GM12891 (cell line): ENCODE measurements at regions not wholly inside any gene's neighbourhood (a gene's known extent, or its start where the extent isn't known, plus 50 kb on each side); places are given as distances from the start of the nearest gene placed in this dataset.
"Not testable (repeated sequence)": the region's sequence is repeated elsewhere in the genome, so short reads cannot be mapped to it uniquely, and the experiment has no call there.

Experiments
- DNase-seq: peaks from one replicate; pipeline ENCODE4 v3.0.0; 2011; ENCODE audit warnings: low spot score; ENCODE audit not compliant: insufficient read length
- FAIRE-seq: peaks from 2 replicates; lab custom pipeline; 2011; peaks lifted over from hg19 to GRCh38; lab: Jason Lieb, UNC
- PAX5 ChIP-seq: IDR thresholded peaks from 2 replicates; pipeline ENCODE4 v1.6.1; 2011; ENCODE audit warnings: low read length, moderate library complexity, mild to moderate bottlenecking; ENCODE audit not compliant: insufficient read depth, severe bottlenecking
- POLR2A ChIP-seq: IDR thresholded peaks from 2 replicates; pipeline ENCODE4 v1.6.1; 2011; ENCODE audit warnings: low read depth, low read length, control low read depth
- POLR2AphosphoS5 ChIP-seq: IDR thresholded peaks from 2 replicates; pipeline ENCODE4 v1.6.1; 2011; ENCODE audit warnings: low read depth, low read length, control low read depth
- POU2F2 ChIP-seq: IDR thresholded peaks from 2 replicates; pipeline ENCODE4 v1.6.1; 2011; ENCODE audit warnings: low read depth, mild to moderate bottlenecking, control low read depth, low read length, moderate library complexity
- SPI1 ChIP-seq: IDR thresholded peaks from 2 replicates; pipeline ENCODE4 v1.6.1; 2011; ENCODE audit warnings: low read depth, low read length, control low read depth
- TAF1 ChIP-seq: IDR thresholded peaks from 2 replicates; pipeline ENCODE4 v1.6.1; 2011; ENCODE audit warnings: low read depth, low read length, control low read depth

DNA sequence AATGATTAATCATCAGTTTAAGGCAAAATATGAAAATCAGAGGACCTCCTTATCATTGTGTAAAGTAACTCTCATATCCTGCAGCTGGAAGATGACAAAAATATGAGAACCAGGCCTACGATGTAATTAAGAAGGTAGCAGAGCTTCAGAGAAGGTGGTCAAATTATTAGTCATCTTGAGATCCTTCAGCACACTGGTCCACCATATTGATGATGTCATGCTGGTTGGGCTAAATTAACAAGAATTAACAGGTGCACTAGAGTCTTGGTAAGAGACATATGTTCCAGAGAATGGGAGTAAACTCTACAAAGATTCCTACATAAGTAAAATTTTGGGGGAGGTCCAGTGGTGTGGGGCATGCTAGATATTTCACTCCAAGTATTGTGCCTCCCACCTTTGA is 112.8 kb downstream of the OTOR start:
- TF ChIP-seq PAX5 (no peak), POLR2A (no peak), SPI1 (no peak), TAF1 (no peak), POU2F2 (no peak), POLR2AphosphoS5 (no peak)
- no peak for FAIRE-seq
- no peak for DNase-seq

DNA sequence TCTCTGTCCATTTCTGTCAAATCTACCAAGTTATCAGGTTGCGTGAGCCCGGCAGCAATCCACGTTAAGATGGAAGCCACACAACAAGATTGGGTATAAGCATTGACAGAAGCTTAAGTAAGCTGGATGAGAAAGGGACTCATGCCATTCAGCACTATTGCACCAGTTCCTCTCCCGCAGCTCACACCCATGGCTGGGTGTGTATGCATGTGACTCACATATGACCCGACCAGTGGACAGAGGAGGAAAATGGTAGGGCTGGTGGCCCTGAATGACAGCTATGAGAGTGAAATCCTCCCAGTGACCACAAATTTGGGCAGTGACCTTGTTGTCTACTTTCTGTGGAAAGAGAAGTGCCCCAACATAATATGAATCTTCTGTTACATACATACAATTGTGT is 113.5 kb downstream of the OTOR start:
- TF ChIP-seq POLR2AphosphoS5 (no peak), POLR2A (no peak), POU2F2 (no peak), SPI1 (no peak), TAF1 (no peak), PAX5 (no peak)
- no peak for DNase-seq
- FAIRE-seq = no peak

DNA sequence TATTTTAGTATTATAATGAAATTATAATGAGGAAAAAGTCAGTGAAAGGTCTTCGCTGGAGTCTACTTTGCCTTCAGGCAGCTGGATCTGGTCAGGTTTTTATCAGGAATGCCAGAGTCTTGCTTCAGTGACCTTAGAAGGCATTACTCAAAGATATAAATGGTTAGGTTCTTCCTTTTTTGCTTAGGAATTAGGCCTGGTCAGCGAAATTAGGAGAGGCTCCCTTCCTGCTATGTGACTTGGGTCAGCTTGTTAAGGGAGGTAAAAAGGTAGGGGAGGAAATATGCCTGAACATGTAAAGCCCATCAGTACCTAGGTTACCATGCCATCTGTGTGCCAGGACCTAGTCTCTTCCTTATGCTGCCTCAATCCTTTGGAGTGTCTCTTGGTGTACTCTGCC is 115.1 kb downstream of the OTOR start:
- no peak for DNase-seq
- no peak for FAIRE-seq
- TF ChIP-seq POLR2A (no peak), POU2F2 (no peak), TAF1 (no peak), SPI1 (no peak)

DNA sequence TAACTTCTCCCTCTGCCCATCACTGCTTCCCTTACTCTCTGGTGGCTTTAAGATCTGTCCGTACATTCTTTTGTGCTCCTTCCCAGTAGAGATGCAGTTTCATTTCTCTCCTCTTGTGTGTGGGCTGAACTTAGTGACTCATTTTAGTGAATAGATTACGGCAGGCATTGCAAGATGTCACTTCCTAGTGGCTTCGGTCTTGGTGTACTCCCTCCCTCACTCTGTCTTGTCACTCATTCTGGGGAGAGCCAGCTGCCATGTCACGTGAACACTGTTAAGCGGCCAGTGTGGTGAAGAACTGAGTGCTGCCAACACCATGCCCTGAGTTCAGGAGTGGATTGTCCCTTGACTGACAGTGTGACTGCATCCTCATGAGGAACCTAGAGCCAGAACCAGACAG is 115.9 kb downstream of the OTOR start:
- no peak for FAIRE-seq

DNA sequence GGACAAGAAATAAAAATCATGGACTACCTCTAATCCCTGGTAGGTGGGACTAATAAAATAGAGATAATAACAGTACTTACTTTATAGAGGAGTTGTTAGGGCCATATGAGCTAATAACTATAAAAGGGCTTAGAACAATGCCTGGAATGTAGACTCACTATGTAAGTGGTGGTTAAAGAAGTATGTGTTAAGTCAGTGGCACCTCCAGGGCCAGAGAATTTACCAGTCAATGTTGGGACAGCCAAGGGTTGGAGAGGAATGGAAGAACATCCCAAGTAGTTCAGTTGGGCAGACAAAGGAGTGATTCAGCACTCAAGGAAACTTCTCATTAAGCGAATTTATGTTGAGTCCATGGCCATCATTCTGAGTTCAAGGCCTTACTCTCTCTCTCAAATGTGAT is 116.8 kb downstream of the OTOR start:
- TF ChIP-seq TAF1 (no peak), PAX5 (no peak), SPI1 (no peak), POU2F2 (no peak), POLR2A (no peak), POLR2AphosphoS5 (no peak)
- DNase-seq (no peak), FAIRE-seq (no peak)

More for the DNA sequence above, 115.9 kb downstream of the OTOR start:
- no peak for DNase-seq
- TF ChIP-seq SPI1 = no peak
- no peak for TF ChIP-seq POLR2A
- no peak for TF ChIP-seq POLR2AphosphoS5
- no peak for TF ChIP-seq PAX5
- no peak for TF ChIP-seq POU2F2
- no peak for TF ChIP-seq TAF1

DNA sequence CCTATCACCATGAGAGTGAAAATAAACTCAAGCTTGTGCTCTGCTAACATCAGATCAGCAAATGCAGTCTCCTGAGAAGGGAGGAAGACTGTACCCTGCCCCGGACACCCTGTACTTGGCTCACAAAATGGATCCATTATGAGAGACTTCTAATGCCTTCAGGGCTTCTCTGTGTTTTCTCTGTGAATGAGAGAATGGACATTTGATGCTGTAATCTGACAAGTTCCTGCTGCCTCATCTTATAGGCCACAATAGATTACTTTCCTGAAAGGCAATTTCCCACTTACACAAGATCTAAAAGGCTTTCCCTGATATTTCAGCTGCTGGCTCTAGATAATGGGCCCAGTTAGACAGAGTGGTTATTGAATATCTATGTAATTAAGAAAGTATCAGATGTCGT is 117.2 kb downstream of the OTOR start:
- FAIRE-seq (no peak), DNase-seq (no peak)
- TF ChIP-seq POLR2A (no peak), TAF1 (no peak), POU2F2 (no peak), SPI1 (no peak), PAX5 (no peak)

DNA sequence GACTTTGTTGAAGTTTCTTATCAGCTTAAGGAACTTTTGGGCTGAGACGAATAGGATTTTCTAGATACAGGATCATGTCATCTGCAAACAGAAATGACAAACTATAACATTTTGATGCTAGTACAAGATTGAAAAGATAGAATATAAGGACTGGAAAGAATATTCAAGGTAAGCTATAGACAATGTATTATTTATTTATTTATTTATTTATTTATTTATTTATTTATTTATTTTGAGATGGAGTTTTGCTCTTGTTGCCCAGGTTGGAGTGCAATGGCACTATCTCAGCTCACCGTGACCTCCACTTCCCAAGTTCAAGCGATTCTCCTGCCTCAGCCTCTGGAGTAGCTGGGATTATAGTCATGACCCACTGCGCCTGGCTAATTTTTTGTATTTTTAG is 125.0 kb downstream of the OTOR start:
- not testable (repeated sequence) for DNase-seq, FAIRE-seq

DNA sequence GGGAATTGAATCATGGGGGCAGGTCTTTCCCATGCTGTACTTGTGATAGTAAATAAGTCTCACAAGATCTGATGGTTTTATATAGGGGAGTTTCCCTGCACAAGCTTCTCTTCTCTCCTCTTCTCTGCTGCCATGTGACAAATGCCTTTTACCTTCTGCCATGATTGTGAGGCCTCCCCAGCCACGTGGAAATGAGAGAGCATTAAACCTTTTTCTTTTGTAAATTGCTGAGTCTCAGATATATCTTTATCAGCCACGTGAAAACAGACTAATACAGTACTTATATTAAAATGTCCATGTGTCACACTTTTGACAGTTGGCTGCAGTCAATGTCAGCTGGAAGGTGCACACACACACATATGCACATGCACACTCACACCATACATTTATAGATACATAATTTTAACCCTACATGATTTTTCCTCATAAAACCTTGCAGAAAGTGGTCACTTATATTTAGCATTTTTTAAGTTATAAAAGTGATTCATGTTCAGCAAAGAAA is 128.9 kb downstream of the OTOR start:
- TF ChIP-seq POLR2AphosphoS5 (no peak), POU2F2 (no peak), SPI1 (no peak), TAF1 (no peak), POLR2A (no peak), PAX5 (no peak)
- DNase-seq (no peak), FAIRE-seq (no peak)

DNA sequence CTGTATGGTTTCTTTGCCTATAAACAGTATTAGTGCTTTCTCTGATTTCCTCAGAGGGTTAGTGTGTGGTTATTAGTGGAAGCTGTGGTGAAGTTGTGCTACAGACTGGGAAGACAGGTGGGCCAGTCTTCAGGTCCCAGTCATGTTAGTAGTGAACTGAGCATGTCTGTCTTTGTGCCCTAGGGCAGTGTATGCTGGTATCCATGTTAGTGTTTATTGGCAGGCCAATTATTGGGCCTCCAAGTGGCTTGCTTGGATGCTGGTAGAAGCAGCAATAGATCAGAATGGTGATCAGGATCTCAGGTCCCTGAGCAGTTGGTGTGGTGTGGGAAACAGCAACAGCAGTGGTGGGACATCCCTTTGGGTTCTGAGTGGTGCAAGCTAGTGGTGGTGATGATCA is 137.6 kb downstream of the OTOR start:
- TF ChIP-seq SPI1 (no peak), PAX5 (no peak), POLR2A (no peak), POU2F2 (no peak), POLR2AphosphoS5 (no peak), TAF1 (no peak)
- DNase-seq (no peak), FAIRE-seq (no peak)

DNA sequence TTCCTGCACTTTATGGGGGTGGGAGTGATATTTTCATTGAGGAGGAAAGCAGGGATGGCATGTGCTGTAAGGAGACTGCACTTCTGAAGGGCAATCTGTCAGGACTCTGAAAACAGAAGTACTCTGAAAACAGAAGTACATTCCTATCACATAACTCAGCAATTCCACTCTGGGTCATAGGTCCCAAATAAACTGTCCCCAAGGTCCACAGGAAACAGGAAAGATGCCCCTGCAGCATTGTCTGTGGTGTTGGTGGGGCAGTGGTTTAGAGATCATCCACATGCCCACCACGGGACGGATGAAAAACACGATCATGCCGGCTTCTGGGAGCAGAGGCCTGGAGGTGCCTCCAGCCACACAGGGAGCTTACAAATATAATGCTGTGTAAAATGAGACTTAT is 150.3 kb downstream of the OTOR start:
- DNase-seq = no peak
- TF ChIP-seq POLR2A = no peak
- no peak for TF ChIP-seq POLR2AphosphoS5
- TF ChIP-seq TAF1 = no peak
- FAIRE-seq = no peak
